H1 (cell line): ENCODE measurements at regions not wholly inside any gene's neighbourhood (a gene's known extent, or its start where the extent isn't known, plus 50 kb on each side); places are given as distances from the start of the nearest gene placed in this dataset.

Experiments
- EZH2 ChIP-seq: fragments of 200-600 bp; sonication (generic); IDR thresholded peaks from 2 replicates; pipeline ENCODE4 v1.7.1; 2012; ENCODE audit warnings: low read depth, mild to moderate bottlenecking, moderate library complexity, low read length, inconsistent platforms; ENCODE audit not compliant: severe bottlenecking
- JUN ChIP-seq: IDR thresholded peaks from 2 replicates; pipeline ENCODE4 v1.6.1; 2011; ENCODE audit warnings: low read depth, mild to moderate bottlenecking, improper control_type of control experiment, low read length
- RNF2 ChIP-seq: fragments of 200-900, 300-1000 bp; sonication (generic); IDR thresholded peaks from 2 replicates; pipeline ENCODE4 v1.7.1; 2016; ENCODE audit warnings: borderline replicate concordance, low read depth, mild to moderate bottlenecking, antibody characterized with exemption, low read length; ENCODE audit not compliant: poor library complexity, severe bottlenecking; ENCODE audit errors: missing control alignments
- TAF1 ChIP-seq: IDR thresholded peaks from 2 replicates; pipeline ENCODE4 v1.6.1; 2011; ENCODE audit warnings: mild to moderate bottlenecking, low read depth, low read length
- TEAD4 ChIP-seq: IDR thresholded peaks from 2 replicates; pipeline ENCODE4 v1.6.1; 2012; ENCODE audit warnings: low read depth, low read length, inconsistent platforms, mixed read lengths

DNA sequence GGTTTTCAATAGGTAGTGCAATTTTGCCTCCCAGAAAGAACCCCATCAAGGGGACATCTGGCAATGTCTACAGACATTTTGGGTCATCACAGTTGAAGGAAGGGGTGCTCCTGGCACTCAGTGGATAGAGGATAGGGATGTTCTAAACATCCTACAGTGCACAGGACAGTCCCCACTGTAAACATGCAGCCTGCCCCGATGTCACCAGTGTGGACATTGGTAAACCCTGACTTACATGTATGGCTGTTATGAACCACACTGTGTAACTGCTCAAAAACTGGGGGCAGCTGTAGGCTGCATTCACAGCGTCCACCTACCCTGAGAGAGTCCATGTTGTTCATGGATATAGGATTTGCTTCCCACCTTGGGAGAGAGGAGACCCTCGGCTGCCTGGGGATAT, 79.3 kb upstream of the FOXQ1 start (continued):
- TF ChIP-seq RNF2, result no peak
- no peak for TF ChIP-seq TAF1
- no peak for TF ChIP-seq JUN
- TF ChIP-seq TEAD4, result no peak
- TF ChIP-seq EZH2, result no peak
